ENCODE measurements at regions not wholly inside any gene's neighbourhood (a gene's known extent, or its start where the extent isn't known, plus 50 kb on each side); places are given as distances from the start of the nearest gene placed in this dataset.

GRCh38 chr12:29883941-29884554, 100.3 kb upstream of the TMTC1 start:
- TF ChIP-seq POLR2AphosphoS5 (IDR thresholded peaks at IDR 0.05; ENCODE audit: low read depth, low read length): no peak
- TF ChIP-seq POU2F2 (IDR thresholded peaks at IDR 0.05; ENCODE audit: low read depth, low read length): no peak
- TF ChIP-seq POLR2A (IDR thresholded peaks at IDR 0.05; ENCODE audit: low read depth, low read length): no peak
- TF ChIP-seq TAF1 (IDR thresholded peaks at IDR 0.05; ENCODE audit: low read depth, low read length): no peak
- no peak for TF ChIP-seq PAX5 (IDR thresholded peaks at IDR 0.05; ENCODE audit: insufficient read depth, low read length, severe bottlenecking)

Data from GM12891 (cell line).